DOHH2 (cell line): ENCODE measurements at regions not wholly inside any gene's neighbourhood (a gene's known extent, or its start where the extent isn't known, plus 50 kb on each side); places are given as distances from the start of the nearest gene placed in this dataset.

Experiments
- EZH2phosphoT487 ChIP-seq: fragments of 200-600 bp; sonication (generic); IDR thresholded peaks from 2 replicates; pipeline ENCODE4 v1.6.1; 2017; ENCODE audit warnings: borderline replicate concordance, mild to moderate bottlenecking, antibody characterized with exemption, low read length, moderate library complexity, mixed read lengths
- TF ChIP-seq, protein P1 (sequence below): fragments of 200-600 bp; sonication (generic); IDR thresholded peaks from one replicate; pipeline ENCODE4 v1.5.1; 2014; ENCODE audit warnings: antibody characterized with exemption, mild to moderate bottlenecking, low read depth, low read length; ENCODE audit not compliant: poor library complexity, severe bottlenecking

- TF ChIP-seq, protein P1, sequence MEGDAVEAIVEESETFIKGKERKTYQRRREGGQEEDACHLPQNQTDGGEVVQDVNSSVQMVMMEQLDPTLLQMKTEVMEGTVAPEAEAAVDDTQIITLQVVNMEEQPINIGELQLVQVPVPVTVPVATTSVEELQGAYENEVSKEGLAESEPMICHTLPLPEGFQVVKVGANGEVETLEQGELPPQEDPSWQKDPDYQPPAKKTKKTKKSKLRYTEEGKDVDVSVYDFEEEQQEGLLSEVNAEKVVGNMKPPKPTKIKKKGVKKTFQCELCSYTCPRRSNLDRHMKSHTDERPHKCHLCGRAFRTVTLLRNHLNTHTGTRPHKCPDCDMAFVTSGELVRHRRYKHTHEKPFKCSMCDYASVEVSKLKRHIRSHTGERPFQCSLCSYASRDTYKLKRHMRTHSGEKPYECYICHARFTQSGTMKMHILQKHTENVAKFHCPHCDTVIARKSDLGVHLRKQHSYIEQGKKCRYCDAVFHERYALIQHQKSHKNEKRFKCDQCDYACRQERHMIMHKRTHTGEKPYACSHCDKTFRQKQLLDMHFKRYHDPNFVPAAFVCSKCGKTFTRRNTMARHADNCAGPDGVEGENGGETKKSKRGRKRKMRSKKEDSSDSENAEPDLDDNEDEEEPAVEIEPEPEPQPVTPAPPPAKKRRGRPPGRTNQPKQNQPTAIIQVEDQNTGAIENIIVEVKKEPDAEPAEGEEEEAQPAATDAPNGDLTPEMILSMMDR: no peak
- TF ChIP-seq EZH2phosphoT487: no peak
Measured at GRCh38 chr7:41869596-41869995, 166.7 kb upstream of the INHBA start.
